Peyer's patch (tissue), 4 donors: ENCODE measurements at regions not wholly inside any gene's neighbourhood (a gene's known extent, or its start where the extent isn't known, plus 50 kb on each side); places are given as distances from the start of the nearest gene placed in this dataset.

Experiments
- CTCF ChIP-seq, 6 experiments: fragments of 450-650 bp in 4 of 6; fragments of 200-600 bp in 2 of 6; sonication (generic) in 1 of 6; IDR thresholded peaks; one replicate each; pipeline ENCODE4 v1.5.1; 2017 to 2019; ENCODE audit warnings: antibody characterized with exemption in 6 of 6, mild to moderate bottlenecking in 3 of 6, moderate library complexity in 1 of 6
- POLR2A ChIP-seq, 2 donors: fragments of 450-650 bp; IDR thresholded peaks; one replicate each; pipeline ENCODE4 v1.5.1; 2017; ENCODE audit warnings: antibody characterized with exemption in 2 of 2, mild to moderate bottlenecking in 2 of 2, moderate library complexity in 2 of 2

DNA sequence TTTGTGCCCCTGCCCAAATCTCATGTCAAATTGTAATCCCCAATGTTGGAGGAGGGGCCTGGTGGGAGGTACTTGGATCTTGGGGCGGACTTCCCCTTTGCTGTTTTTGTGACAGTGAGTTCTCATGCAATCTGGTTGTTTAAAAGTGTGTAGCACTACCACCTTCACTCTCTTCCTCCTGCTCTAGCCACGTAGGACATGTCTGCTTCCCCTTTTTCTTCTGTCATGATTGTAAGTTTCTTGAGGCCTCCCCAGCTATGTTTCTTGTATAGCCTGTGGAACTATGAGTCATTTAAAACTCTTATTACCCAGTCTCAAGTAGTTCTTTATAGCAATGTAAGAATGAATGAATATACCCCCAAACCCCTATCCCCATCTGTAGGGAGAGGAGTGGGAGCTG is 1013.7 kb upstream of the MAP3K7 start:
- no peak for TF ChIP-seq POLR2A (IDR thresholded peaks at IDR 0.05)
- TF ChIP-seq CTCF (IDR thresholded peaks at IDR 0.05), result no peak
